Left renal pelvis (tissue), 4 donors: ENCODE measurements at regions not wholly inside any gene's neighbourhood (a gene's known extent, or its start where the extent isn't known, plus 50 kb on each side); places are given as distances from the start of the nearest gene placed in this dataset.

Source experiments
- DNase-seq, 4 donors: peaks; one replicate each; pipeline ENCODE4 v3.0.0-alpha.2; 2013; ENCODE audit warnings: low read depth in 4 of 4, low spot score in 3 of 4

DNA sequence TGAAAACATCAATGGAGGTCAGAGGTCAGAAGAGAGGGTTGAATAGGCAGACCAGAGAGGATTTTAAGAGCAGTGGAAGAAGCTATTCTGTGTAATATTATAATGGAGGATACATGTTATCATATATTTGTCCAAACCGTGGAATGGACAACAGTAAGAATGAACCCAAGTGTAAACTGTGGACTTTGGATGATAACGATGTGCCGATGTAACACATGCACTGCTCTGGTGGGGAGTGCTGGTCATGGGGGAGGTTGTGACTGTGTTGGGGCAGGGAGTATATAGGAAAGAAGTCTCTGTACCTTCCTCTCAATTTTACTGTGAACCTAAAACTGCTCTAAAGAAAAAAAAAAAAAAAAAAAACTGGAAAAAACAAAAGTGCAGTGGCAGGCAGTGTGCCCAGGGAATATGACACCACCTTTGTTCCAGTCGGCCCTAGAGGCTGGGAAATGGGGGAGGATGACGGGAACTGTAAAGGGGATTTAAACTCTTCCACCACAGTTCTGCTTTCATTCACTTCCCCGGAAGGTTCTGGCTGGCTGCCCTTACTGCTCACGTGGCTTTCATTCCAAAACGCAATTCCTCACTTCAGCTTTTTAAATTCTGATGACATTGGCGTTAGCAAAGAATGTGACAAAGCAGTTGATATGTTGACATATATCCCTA is 113.7 kb upstream of the ANKRD1 start:
- peak in 3 of 4 donors; percentile 43 to 63 (median 46) for DNase-seq

DNA sequence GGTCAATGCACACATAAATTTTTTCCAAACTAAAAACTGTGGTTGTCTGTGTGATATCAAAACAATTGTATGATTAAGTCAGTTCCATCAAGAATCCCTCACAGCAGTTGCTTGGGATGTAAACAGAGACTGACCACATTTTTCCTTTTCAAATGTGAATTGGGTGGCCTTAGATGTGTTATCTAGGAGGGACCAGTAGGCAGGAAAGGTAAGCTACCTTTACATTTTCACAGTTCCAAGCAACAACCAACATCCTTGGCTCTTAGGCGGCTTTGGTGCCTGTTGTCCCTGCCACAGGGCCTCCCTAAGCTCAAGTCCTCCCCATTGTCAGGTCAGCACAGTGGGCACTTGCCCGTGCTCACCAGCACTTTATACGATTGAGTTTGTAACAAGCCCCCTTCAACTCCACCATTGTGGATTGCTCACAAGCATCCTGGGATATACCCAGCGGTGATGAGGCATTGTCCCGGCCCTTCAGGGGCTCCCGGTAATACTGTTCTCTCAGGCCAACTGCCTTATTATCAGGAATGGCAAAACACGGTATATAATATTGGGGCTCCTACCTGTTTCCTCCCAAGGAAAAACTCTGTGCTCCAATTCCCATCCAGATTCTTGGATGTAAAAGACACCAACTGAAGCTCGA is 114.9 kb upstream of the ANKRD1 start:
- no peak for DNase-seq

- no peak for DNase-seq
Observed at GRCh38 chr10:91036807-91037411, 116.0 kb upstream of the ANKRD1 start.

DNA sequence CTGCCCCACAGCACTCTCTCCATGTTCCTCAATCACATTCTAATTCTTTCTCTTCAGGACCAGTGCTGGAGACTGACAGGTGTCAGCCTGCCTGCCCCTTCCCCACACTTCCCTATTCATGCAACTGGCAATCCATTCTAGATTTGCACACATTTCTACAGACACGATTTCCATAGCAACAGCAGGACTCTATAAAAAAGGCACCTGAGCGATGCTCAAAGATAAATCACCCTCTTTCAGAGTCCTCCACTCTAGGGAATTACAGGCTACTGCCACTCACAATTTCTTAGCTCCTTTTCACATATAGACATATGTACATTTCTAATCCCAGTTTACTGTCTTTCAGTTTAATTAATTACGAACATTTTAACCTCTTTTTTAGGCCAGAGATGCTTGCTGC is 118.1 kb upstream of the ANKRD1 start:
- no peak for DNase-seq

DNA sequence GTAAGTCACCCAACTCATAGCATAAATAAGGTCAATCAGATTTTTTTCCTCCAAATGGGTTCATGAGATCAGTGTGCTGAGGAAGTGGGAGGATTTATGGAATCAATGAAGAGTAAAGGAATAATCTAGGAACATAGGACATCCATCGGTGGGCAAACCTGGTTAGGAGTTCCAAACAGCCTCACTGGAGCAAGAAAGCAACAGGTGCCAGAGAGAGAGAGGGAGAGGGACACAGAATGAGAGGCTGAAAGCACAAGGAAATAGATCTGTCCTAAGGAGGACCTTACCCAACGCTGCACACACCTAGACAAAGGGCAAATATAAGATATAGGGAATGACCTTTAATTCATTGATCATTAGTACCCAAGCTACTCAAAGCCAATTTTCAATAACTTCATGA is 119.5 kb upstream of the ANKRD1 start:
- DNase-seq: no peak

GRCh38 chr10:91042069-91042468 is 121.2 kb upstream of the ANKRD1 start:
- DNase-seq: no peak

DNA sequence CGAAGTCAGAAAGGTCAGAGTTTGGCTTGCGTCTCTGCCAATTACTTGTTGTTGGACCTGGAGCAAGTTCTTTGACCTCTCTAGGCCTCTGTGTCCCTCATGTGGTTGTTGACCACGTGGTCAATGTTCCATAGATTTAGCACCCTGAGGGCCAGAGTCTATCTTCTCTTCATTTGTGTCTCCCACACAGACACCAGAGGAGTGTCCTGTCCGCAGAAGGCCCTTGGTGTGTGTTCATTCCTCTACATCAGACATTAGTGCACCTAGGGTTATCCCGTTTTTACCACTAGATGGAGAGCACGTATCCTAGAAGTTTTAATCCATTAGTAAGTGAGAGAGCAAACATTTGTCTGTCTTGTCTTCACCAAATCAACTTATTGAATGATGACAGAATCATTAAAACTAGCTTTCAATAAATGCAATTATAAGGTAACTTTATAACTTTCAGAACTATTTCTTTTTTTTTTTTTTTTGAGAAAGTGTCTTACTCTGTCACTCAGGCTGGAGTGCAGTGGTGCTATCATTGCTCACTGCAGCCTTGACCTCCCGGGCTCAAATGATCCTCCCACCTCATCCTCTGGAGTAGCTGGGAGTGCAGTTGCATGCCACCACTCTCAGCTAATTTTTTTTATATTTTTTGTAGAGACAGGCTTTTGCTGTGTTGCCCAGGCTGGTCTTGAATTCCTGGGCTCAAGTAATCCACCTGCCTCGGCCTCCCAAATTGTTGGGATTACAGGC is 122.5 kb upstream of the ANKRD1 start:
- DNase-seq: no peak

- no peak for DNase-seq
Observed at GRCh38 chr10:91046869-91047268, 126.0 kb upstream of the ANKRD1 start.

- no peak for DNase-seq
Observed at GRCh38 chr10:91048380-91048779, 127.5 kb upstream of the ANKRD1 start.

DNA sequence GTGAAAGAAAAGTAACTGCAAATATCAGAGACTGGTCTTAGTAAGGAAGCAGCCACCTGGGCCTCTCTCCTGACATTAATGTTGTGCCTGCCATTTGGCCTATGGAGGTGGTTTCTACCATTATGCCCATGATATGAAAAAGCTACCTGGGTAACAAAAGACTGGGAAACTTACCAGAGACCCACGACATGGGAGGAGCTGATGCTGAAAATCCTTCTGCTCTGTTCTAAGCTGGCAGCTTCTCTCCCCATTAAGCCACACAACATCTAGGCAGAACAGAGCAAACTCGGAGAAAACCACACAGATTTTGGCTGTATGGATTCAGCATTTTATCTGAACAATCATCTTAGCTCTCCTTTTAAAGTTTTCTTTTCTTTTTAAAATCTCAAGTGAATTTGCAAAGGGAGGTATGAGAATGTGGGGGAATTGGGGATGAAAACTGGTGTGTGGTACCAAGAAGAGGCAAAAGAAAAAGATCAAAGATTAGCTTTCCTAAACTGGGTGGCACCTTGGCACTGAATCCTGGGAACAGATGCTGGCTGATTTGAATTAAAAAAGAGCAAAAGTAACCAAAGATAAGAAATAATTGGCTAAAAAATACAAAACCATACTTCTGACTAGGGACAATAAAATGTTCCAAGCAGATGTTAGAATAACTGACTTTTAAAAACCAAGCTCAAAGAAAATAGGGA is 128.6 kb upstream of the ANKRD1 start:
- no peak for DNase-seq

GRCh38 chr10:91049988-91050360 is 129.1 kb upstream of the ANKRD1 start:
- no peak for DNase-seq

- no peak for DNase-seq
Observed at GRCh38 chr10:91050371-91051034, 129.6 kb upstream of the ANKRD1 start.

- DNase-seq: no peak
Observed at GRCh38 chr10:91051829-91052228, 130.9 kb upstream of the ANKRD1 start.

GRCh38 chr10:91054325-91054724 is 133.4 kb upstream of the ANKRD1 start:
- no peak for DNase-seq

DNA sequence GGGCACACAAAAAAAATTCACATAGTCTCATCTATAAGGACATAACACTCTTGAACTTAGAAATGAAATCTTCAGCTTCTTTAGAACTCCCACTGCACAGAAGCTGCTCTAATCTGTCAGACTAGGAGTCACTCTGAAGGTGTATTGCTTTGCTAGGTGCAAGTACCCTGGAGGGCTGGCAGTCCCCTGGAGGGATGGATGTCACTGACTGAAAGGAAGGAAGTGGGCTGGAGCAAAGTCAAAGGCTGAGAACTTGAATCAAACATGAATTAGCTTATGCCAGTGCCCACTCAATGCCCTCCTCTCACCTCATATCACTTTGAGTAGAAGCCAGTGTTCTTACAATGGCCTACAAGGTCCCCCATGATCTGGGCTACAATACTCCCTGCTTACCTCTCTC is 140.3 kb upstream of the ANKRD1 start:
- DNase-seq: no peak

DNA sequence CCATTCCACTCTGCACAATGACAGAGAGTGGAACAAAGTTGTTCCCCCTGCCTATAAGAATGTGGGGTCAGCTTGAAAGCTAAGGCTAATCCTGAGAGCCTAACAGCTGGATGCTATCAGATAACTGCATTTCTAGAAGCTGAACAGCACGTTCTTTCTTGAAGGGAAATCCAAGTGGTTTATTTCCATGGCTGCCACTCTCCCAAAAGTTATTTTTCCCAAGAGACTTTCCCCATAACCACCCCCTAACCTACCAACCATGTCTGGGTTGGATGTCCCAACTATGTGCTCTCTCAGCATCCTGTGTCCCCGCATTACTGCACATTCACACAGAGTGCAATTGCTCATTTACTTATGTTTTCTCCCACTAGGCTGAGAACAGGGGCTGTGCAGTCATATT is 140.7 kb upstream of the ANKRD1 start:
- DNase-seq: peak in 2 of 4 donors; percentile 45 to 46

DNA sequence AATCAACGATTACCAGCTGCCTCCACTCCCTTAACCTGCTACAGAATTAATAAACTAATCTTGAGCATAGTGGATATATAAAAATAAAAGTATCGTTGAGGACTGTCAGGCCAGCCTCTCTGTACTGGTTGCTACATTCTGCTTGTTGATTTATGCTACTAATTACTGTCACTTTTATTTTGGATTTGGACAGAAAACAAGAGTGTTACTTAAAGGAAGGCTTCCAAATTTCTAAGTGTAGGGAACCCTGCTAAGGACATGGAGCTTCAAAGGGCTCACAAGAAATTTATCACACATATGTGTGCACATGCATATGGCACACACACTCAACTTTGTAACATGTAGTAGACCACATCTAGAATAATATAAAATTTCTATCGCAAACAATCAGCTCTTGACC is 141.2 kb upstream of the ANKRD1 start:
- peak in 1 of 4 donors; percentile 22 for DNase-seq

DNA sequence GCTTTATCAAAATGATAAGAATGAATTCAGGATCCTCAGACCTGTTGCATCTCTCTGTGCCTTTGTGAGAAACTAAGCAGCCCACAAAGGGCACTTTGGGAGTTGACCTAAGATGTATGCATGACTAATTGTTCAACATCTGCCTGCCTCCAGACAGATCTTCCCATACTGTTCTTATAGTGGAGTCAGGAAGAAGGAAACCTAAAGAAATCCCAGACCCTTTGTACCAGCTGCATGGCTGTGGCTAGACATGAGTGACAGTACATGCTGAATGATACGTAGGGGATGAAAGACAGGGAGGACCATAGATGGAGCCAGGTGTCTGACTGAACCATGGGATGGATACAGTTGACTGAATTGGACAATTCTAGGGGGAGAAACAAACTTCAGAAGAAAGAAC is 148.7 kb upstream of the PCGF5 start:
- DNase-seq: no peak

GRCh38 chr10:91073286-91073979 is 147.0 kb upstream of the PCGF5 start:
- no peak for DNase-seq

- DNase-seq: no peak
Observed at GRCh38 chr10:91076991-91077548, 143.4 kb upstream of the PCGF5 start.
